GM19328 (cell line): ENCODE measurements at regions not wholly inside any gene's neighbourhood (a gene's known extent, or its start where the extent isn't known, plus 50 kb on each side); places are given as distances from the start of the nearest gene placed in this dataset.

Experiments
- ATAC-seq: cut with Tn5 transposase; IDR thresholded peaks from one replicate; pipeline ENCODE4 v1.9.1; 2021; ENCODE audit warnings: mild to moderate bottlenecking, moderate library complexity; ENCODE audit not compliant: unreplicated experiment

GRCh38 chr17:71402007-71402406 is 718.8 kb upstream of the SOX9 start:
- ATAC-seq, result no peak

- no peak for ATAC-seq
Measured at GRCh38 chr17:71402661-71403141, 718.1 kb upstream of the SOX9 start.

DNA sequence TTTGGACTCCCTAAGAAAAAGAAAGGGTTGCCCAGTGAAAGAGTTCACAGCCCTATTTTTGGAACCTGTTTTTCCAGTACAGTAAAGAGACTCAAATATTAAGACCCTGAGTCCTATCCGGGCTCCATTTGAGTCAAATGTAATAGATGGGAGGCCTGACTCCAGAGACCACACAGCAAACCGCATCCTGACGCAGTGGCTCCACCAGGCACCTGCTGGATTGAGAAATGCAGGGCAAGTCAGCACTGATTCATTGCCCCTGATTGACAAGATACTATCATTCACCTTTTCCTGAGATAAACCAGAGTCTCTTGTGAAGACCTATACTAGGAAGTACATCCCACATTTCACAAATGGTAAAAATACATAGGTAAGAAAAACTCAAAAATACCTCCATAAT is 715.7 kb upstream of the SOX9 start:
- no peak for ATAC-seq

GRCh38 chr17:71407981-71408380 is 712.8 kb upstream of the SOX9 start:
- ATAC-seq, result no peak

DNA sequence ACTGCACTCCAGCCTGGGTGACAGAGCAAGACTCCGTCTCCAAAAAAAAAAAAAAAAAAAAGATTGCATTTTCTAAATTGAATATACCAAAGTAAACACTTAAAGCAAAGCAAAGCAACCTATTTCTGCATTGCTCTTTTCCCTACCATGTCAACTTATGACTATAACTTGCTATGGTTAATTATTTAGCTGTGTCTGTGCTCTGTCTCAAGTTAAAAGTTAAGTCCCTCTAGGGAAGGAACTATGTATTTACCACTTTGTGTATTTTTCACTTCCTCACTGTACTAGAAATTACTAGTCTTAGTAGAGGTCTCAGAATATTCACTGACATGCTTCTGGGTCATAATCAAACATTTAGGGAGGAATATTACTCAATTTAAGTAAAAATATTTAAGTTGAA is 711.7 kb upstream of the SOX9 start:
- no peak for ATAC-seq

GRCh38 chr17:71409712-71410111 is 711.1 kb upstream of the SOX9 start:
- ATAC-seq, result no peak

DNA sequence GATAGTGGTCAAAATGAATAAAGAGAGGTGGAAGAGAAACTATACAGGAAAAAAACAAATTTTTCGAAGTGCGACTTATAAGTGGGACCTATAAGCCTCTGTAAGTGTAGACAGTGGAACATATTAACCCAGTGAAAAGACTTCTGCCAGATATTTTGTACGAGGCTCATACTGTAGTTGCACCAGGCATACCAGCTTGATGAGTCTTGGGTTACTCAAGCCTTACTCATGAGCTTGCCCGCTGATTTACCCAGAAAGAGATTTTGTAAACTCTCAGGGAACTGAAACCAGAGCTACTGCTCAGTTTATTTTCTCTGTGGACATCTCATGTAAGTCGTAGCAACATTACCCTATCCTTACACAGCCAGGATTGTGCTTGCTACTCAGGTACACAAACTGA is 708.0 kb upstream of the SOX9 start:
- ATAC-seq, result no peak

DNA sequence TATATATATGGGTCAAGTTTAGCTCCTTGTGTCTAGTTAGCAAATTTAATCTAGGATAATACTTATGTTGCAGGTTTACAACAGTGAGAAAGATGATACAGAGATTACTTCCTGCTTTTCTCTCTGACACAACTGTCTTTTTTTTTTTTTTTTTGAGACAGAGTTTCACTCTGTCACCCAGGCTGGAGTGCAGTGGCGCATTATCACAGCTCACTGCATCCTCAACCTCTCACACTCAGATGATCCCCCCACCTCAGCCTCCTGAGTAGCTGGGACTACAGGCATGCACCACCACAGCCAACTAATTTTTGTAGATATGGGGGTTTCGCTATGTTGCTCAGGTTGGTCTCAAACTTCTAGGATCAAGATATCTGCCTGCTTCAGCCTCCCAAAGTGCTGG is 706.9 kb upstream of the SOX9 start:
- ATAC-seq, result no peak

GRCh38 chr17:71417142-71417541 is 703.7 kb upstream of the SOX9 start:
- no peak for ATAC-seq

GRCh38 chr17:71422968-71423367 is 697.9 kb upstream of the SOX9 start:
- no peak for ATAC-seq

DNA sequence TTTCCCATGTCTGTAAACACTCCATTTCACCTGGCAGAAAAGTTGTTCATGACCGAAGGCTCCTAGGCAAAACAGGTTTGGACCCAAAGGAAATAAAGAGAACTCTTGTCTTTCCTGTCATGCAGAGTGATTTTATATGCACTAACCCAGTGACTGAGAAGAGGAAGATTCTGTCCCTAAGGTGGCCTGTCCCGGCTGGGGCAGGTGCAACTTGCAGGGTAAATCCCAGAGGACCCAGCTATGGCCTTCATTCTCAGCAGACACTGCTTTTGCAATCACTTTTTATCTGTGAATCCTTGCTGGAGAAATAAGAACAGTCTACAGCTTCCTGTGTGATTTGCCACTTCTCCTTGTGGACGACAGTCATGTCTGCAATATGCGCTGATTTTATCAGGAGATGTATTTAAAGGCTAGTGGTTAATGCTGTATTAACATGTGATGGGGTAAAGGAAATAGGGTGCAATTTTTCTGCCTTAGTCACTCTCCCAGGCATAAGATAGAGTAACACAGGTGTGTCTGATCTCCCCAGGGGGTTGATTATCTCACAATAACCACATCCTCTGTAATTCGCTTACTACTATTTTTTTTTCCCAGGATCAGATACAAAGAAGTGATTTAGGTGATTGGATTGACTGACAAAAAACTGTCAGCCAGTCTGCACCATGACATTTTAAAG is 696.8 kb upstream of the SOX9 start:
- no peak for ATAC-seq

DNA sequence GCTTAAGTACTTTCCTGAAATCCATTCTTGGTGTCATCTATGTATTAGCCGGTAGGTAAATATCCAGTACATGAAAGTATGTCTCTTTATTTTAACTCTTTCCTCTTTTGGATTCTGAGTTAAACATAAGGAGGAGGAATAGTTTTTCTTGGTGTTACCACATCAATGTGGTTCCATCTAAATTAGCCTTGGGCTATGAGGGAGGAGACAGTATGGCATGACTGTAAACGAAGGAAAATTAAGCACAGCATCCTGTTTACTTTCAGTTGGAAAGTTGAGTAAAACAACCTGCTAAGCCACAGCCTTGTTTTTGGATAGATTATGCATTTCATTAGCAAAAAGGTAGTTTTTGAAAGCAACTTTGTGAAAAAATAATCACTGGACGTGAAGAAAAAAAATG is 693.0 kb upstream of the SOX9 start:
- no peak for ATAC-seq

DNA sequence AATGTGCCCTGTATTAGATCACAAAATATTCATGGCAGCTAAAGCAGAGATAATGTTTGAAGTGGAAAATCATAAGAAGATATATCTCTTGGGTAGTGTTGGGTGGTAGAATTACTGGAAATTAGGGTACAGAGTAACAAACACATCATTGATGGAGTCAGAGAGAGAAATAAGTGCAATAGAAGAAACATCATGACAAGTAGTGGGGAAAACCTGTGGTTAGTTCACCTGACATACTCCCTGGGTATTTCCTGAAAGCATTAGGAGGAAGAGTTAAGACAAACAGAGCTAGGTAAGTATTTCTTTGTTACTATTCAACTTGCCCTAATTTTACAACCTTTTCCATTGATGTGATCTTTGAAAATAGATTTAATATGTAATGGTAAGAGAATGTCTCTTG is 691.9 kb upstream of the SOX9 start:
- ATAC-seq, result no peak

DNA sequence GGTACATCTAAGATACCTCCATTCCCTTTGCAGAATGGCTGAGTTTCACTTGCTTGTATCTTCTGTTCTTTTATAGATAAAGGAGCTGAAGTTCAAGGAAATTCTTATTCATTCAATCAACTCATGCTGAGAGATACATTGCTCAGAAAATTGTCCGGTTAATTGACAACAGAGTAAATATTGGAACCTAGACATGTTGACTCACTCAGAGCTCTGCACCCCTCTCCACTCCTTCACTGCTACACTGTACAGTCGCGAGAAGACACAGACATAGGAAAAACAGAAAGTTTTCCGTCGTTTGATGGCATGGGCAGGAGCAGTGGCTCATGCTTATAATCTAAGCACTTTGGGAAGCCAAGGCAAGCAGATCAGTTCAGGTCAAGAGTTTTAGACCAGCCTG is 690.5 kb upstream of the SOX9 start:
- ATAC-seq, result no peak

- no peak for ATAC-seq
Measured at GRCh38 chr17:71431146-71431545, 689.7 kb upstream of the SOX9 start.

GRCh38 chr17:71432378-71433315 is 688.2 kb upstream of the SOX9 start:
- no peak for ATAC-seq

GRCh38 chr17:71434716-71435115 is 686.1 kb upstream of the SOX9 start:
- ATAC-seq, result no peak

DNA sequence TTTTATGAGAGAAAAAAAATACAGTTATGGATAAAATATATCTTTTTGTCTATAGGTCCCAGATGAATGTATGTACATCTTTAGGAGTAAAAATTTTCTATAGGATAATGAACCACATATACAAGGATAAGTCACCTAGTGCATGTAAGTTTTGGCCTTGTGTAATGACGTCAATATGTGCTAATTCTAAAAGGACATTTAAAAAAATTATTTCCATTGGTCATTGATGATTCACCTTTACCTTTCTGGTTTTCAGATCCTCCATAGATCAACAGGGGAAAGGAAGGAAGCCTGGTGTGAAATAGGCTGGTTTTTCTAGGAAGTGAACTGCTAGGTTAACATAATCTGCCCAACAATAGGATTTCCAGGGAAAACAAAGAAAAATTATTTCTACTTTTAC is 684.3 kb upstream of the SOX9 start:
- ATAC-seq, result no peak

DNA sequence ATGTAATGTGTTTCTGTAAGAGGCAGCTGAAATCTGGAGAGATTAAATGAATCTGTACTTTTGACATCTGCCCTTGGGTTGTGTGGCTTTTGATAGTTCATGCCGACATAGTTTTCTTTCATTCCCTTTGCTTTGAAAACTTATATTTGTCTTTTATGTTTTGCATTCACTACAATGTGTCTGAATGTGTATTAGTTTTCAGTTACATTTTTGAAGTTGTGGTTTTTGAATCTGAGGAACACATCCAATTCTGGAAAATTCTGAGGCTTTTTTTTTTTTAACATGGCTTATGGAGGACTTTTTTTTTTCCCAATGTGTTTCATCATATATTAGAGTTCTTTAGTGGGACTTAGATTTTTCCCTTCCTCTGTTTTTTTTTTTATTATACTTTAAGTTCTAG is 683.7 kb upstream of the SOX9 start:
- no peak for ATAC-seq

- no peak for ATAC-seq
Measured at GRCh38 chr17:71438631-71439146, 682.1 kb upstream of the SOX9 start.

DNA sequence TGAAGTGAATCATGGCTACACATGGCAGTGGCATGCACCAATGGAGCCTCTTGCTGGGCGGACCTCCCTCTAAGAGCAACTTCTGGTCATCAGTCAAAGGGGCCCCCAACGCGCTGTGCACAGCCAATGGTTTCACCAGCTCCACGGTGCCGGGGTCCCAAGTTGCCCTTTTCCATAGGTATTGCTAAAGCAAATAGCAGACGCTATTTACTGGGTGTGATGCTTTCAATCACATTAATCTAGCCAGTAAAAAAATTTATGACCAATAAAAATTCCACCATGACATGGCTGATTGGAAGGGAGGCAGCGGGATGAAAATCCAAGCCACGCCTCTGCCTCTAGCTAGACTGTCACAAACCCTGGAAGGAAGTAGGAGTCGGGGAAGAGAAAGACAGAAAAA is 680.3 kb upstream of the SOX9 start:
- ATAC-seq, result no peak

DNA sequence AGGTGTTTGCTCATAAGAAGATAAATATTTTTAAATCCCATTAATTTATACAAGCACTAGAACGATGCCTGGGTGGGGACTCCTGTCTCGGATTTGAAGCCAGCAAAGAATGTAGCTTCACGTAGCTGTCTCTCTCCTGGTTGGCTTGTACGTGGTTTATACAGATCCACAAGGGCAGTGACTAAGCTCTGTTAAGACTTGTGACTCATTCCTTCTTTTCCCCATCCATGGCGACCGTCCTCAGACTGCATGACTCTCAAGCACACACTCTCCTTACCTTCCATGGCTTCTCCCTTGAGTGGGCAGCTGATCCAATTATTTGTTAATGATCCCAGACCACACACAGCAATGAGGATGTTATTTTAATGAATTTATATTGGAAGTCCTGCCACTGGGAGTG is 679.7 kb upstream of the SOX9 start:
- ATAC-seq, result no peak
